ENCODE measurements at regions not wholly inside any gene's neighbourhood (a gene's known extent, or its start where the extent isn't known, plus 50 kb on each side); places are given as distances from the start of the nearest gene placed in this dataset.

GRCh38 chr12:63420206-63420644 is 248.1 kb downstream of the DPY19L2 start:
- TF ChIP-seq GATA3 (IDR thresholded peaks at IDR 0.05; ENCODE audit: low read depth, low read length) (no peak), GATA2 (IDR thresholded peaks at IDR 0.05; ENCODE audit: low read depth, low read length) (no peak)

All from SH-SY5Y (cell line).